Panc1 (cell line): ENCODE measurements at regions not wholly inside any gene's neighbourhood (a gene's known extent, or its start where the extent isn't known, plus 50 kb on each side); places are given as distances from the start of the nearest gene placed in this dataset.

Experiments used
- ATAC-seq: fragments of 200-7000 bp; cut with Tn5 transposase; 2 replicates; pipeline ENCODE4 v1.9.1; 2020; ENCODE audit warnings: mild to moderate bottlenecking, moderate library complexity
- BruUV-seq: library from RNA; stranded (reverse); fragments of 400-500 nt; replicated peaks from 2 replicates; lab custom pipeline; 2021; lab: Mats Ljungman, UMichigan
- CTCF ChIA-PET: fragments of 300-600 bp; sonication (Branson Sonifier 250); formaldehyde crosslinking; loops from one replicate; lab custom pipeline; 2022; ENCODE audit warnings: antibody characterized with exemption; lab: Charles Lee
- POLR2A ChIA-PET: fragments of 300-600 bp; sonication (Branson Sonifier 250); formaldehyde crosslinking; loops from one replicate; lab custom pipeline; 2022; ENCODE audit warnings: antibody characterized with exemption; lab: Charles Lee
- DNase-seq: peaks from one replicate; pipeline ENCODE4 v3.0.0-alpha.2; 2010; ENCODE audit warnings: low read depth, low spot score
- H3K27ac ChIP-seq: 2 replicates; pipeline ENCODE4 v1.5.1; 2011; ENCODE audit warnings: mild to moderate bottlenecking, low read length, inconsistent platforms
- H3K27me3 ChIP-seq: fragments of 200-500 bp; sonication (Bioruptor generic); 2 replicates; pipeline ENCODE4 v1.6.0; 2014; ENCODE audit warnings: low read length, inconsistent platforms; ENCODE audit not compliant: control insufficient read depth, insufficient read depth
- H3K36me3 ChIP-seq: fragments of 200-500 bp; sonication (Bioruptor generic); 2 replicates; pipeline ENCODE4 v1.5.1; 2014; ENCODE audit warnings: inconsistent platforms, mild to moderate bottlenecking, low read length, moderate library complexity; ENCODE audit not compliant: control insufficient read depth, insufficient read depth
- H3K4me1 ChIP-seq: 2 replicates; pipeline ENCODE4 v1.5.1; 2011; ENCODE audit warnings: inconsistent platforms, mild to moderate bottlenecking, low read length, moderate library complexity; ENCODE audit not compliant: control insufficient read depth, insufficient read depth
- H3K4me3 ChIP-seq, 2 experiments: 2 replicates each; pipeline ENCODE4 v1.5.1; 2011 to 2012; ENCODE audit warnings: low read depth in 2 of 2, low read length in 2 of 2, mild to moderate bottlenecking in 2 of 2, inconsistent platforms in 1 of 2, moderate library complexity in 1 of 2
- H3K9me3 ChIP-seq: fragments of 200-500 bp; sonication (Bioruptor generic); 2 replicates; pipeline ENCODE4 v1.5.1; 2014; ENCODE audit warnings: low read depth, mild to moderate bottlenecking, inconsistent platforms, low read length, moderate library complexity; ENCODE audit not compliant: control insufficient read depth, insufficient read depth
- CTCF ChIP-seq: fragments of 450-650 bp; IDR thresholded peaks from 2 replicates; pipeline ENCODE4 v1.5.1; 2017; ENCODE audit warnings: mild to moderate bottlenecking
- POLR2AphosphoS5 ChIP-seq: IDR thresholded peaks from 2 replicates; pipeline ENCODE4 v1.6.1; 2012; ENCODE audit warnings: mild to moderate bottlenecking, low read depth, low read length, moderate library complexity
- SIN3A ChIP-seq: IDR thresholded peaks from 2 replicates; pipeline ENCODE4 v1.6.1; 2012; ENCODE audit warnings: low read depth, mild to moderate bottlenecking, low read length, moderate library complexity, borderline replicate concordance; ENCODE audit not compliant: insufficient read depth
- TCF7L2 ChIP-seq: IDR thresholded peaks from 2 replicates; pipeline ENCODE4 v1.6.1; 2011; ENCODE audit warnings: mild to moderate bottlenecking, low read depth, low read length, inconsistent platforms
- in situ Hi-C: cut with HindIII; loops from 2 replicates; pipeline ENCODE4 v1.10.0; 2016; ENCODE audit warnings: low sequenced_read_pairs, low pct_unique_long_range_greater_than_20kb
- intact Hi-C: fragments of 100-400 bp; cut with micrococcal nuclease; formaldehyde crosslinking; loops from one replicate; pipeline ENCODE4 v1.10.0; 2022; ENCODE audit not compliant: unreplicated experiment
- TF ChIP-seq, protein P1 (sequence below), 2 experiments: IDR thresholded peaks; 2 replicates each; pipeline ENCODE4 v1.6.1; 2011 to 2012; ENCODE audit warnings: low read depth in 2 of 2, control low read depth in 1 of 2, low read length in 1 of 2, mild to moderate bottlenecking in 1 of 2, moderate library complexity in 1 of 2; ENCODE audit not compliant: insufficient read depth in 1 of 2

DNA sequence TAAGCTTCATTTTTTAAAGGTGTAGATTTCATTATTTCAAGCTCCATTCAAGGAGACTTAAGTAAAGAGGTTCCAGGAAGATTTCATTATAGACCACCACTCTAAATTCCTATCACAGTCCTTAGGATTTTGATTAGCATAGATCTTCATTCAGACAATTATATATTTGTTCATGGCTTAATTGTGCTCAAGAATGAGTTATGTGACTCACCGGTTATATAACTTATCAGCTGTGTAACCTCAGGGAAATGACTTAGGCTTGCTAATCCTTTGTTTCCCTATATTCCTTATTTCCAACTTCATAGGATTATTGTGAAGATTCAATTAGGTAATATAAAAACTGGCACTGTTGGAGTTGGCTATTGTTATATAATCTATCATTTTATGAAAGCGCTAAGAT is 632.8 kb upstream of the SPRY2 start:
- Histone ChIP-seq H3K9me3 (no peaks in the 10 kb centered on the region), H3K27ac (no peak overlapping the region), H3K4me1 (no peaks in the 10 kb centered on the region), H3K27me3 (no peaks in the 10 kb centered on the region), H3K4me3 (no peak overlapping the region), H3K36me3 (no peaks in the 10 kb centered on the region)
- in situ Hi-C loops (no loop called here), intact Hi-C loops (no loop called here)
- no peak for ATAC-seq
- ChIA-PET CTCF (no interaction called here), POLR2A (interaction anchor here (0.7 kb wide), 1 partner anchor 844 kb away, joined by 7 read pairs; no protein-coding TSS in a partner anchor)
- TF ChIP-seq TCF7L2: no peak
- TF ChIP-seq, protein P1, sequence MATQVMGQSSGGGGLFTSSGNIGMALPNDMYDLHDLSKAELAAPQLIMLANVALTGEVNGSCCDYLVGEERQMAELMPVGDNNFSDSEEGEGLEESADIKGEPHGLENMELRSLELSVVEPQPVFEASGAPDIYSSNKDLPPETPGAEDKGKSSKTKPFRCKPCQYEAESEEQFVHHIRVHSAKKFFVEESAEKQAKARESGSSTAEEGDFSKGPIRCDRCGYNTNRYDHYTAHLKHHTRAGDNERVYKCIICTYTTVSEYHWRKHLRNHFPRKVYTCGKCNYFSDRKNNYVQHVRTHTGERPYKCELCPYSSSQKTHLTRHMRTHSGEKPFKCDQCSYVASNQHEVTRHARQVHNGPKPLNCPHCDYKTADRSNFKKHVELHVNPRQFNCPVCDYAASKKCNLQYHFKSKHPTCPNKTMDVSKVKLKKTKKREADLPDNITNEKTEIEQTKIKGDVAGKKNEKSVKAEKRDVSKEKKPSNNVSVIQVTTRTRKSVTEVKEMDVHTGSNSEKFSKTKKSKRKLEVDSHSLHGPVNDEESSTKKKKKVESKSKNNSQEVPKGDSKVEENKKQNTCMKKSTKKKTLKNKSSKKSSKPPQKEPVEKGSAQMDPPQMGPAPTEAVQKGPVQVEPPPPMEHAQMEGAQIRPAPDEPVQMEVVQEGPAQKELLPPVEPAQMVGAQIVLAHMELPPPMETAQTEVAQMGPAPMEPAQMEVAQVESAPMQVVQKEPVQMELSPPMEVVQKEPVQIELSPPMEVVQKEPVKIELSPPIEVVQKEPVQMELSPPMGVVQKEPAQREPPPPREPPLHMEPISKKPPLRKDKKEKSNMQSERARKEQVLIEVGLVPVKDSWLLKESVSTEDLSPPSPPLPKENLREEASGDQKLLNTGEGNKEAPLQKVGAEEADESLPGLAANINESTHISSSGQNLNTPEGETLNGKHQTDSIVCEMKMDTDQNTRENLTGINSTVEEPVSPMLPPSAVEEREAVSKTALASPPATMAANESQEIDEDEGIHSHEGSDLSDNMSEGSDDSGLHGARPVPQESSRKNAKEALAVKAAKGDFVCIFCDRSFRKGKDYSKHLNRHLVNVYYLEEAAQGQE (IDR thresholded peaks at IDR 0.05; ENCODE audit: insufficient read depth in 1 of 2, low read depth in 2 of 2, low read length in 1 of 2): no peak
- no peak for TF ChIP-seq POLR2AphosphoS5
- no peak for TF ChIP-seq SIN3A
- no peak for TF ChIP-seq CTCF
- BruUV-seq: no TSS peak
- no peak for DNase-seq

GRCh38 chr13:80972857-80973478 is 632.0 kb upstream of the SPRY2 start:
- Histone ChIP-seq H3K4me1 (no peaks in the 10 kb centered on the region), H3K4me3 (no peak overlapping the region), H3K27me3 (no peaks in the 10 kb centered on the region), H3K36me3 (no peaks in the 10 kb centered on the region), H3K27ac (no peak overlapping the region), H3K9me3 (no peaks in the 10 kb centered on the region)
- ChIA-PET POLR2A (interaction anchor here (0.7 kb wide), 1 partner anchor 844 kb away, joined by 7 read pairs; no protein-coding TSS in a partner anchor), CTCF (no interaction called here)
- BruUV-seq: no TSS peak
- no peak for TF ChIP-seq SIN3A
- no peak for TF ChIP-seq POLR2AphosphoS5
- TF ChIP-seq TCF7L2: no peak
- no peak for TF ChIP-seq CTCF
- TF ChIP-seq, protein P1 (IDR thresholded peaks at IDR 0.05; ENCODE audit: insufficient read depth in 1 of 2, low read depth in 2 of 2, low read length in 1 of 2): no peak
- ATAC-seq: no peak
- DNase-seq: no peak
- intact Hi-C loops (no loop called here), in situ Hi-C loops (no loop called here)
